22Rv1 (cell line): ENCODE measurements at regions not wholly inside any gene's neighbourhood (a gene's known extent, or its start where the extent isn't known, plus 50 kb on each side); places are given as distances from the start of the nearest gene placed in this dataset.
"Not testable (repeated sequence)": the region's sequence is repeated elsewhere in the genome, so short reads cannot be mapped to it uniquely, and the experiment has no call there.

Source experiments
- ZFX ChIP-seq: fragments of 450-650 bp; IDR thresholded peaks from 2 replicates; pipeline ENCODE4 v1.6.1; 2017; ENCODE audit warnings: antibody characterized with exemption, borderline replicate concordance
- TF ChIP-seq, protein P1 (sequence below): fragments of 450-650 bp; IDR thresholded peaks from 2 replicates; pipeline ENCODE4 v1.5.1; 2017; ENCODE audit warnings: mild to moderate bottlenecking

DNA sequence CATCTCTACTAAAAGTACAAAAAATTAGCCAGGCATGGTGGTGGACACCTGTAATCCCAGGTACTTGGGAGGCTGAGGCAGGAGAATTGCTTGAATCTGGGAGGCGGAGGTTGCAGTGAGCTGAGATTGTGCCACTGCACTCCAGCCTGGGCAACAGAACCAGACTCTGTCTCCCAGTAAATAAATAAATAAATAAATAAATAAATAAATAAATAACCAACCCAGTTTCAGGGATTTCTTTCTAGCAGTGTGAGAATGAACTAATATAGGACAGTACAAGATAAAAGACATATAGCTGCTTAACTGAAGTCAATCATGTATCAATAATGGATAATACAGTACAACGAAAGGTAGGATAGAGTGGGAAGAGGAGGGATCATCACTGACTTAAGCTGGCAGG lies 113.3 kb upstream of the NRXN3 start:
- TF ChIP-seq, protein P1, sequence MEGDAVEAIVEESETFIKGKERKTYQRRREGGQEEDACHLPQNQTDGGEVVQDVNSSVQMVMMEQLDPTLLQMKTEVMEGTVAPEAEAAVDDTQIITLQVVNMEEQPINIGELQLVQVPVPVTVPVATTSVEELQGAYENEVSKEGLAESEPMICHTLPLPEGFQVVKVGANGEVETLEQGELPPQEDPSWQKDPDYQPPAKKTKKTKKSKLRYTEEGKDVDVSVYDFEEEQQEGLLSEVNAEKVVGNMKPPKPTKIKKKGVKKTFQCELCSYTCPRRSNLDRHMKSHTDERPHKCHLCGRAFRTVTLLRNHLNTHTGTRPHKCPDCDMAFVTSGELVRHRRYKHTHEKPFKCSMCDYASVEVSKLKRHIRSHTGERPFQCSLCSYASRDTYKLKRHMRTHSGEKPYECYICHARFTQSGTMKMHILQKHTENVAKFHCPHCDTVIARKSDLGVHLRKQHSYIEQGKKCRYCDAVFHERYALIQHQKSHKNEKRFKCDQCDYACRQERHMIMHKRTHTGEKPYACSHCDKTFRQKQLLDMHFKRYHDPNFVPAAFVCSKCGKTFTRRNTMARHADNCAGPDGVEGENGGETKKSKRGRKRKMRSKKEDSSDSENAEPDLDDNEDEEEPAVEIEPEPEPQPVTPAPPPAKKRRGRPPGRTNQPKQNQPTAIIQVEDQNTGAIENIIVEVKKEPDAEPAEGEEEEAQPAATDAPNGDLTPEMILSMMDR, result not testable (repeated sequence)
- not testable (repeated sequence) for TF ChIP-seq ZFX
